ENCODE measurements at regions not wholly inside any gene's neighbourhood (a gene's known extent, or its start where the extent isn't known, plus 50 kb on each side); places are given as distances from the start of the nearest gene placed in this dataset.
"Not testable (repeated sequence)": the region's sequence is repeated elsewhere in the genome, so short reads cannot be mapped to it uniquely, and the experiment has no call there.

DNA sequence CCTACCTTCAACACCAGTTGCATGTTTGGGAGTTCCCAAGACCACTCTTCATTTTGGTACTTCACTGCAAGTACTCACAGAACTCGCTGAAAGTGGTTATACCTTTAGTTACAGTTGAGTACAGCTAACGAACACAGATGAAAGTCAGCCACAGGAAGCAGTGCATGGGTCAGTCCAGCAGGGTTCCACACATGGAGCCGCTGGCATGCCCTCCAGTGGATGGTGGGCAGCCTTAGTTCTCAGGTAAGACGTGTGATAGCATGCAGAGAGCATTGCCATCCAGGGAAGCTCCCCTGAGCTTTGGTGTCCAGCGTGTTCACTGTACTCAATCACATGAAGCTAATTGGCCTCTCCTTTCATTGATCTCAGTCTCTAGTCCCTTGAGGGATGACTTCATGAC lies 815.3 kb downstream of the RNF144A start:
- no peak for DNase-seq

DNA sequence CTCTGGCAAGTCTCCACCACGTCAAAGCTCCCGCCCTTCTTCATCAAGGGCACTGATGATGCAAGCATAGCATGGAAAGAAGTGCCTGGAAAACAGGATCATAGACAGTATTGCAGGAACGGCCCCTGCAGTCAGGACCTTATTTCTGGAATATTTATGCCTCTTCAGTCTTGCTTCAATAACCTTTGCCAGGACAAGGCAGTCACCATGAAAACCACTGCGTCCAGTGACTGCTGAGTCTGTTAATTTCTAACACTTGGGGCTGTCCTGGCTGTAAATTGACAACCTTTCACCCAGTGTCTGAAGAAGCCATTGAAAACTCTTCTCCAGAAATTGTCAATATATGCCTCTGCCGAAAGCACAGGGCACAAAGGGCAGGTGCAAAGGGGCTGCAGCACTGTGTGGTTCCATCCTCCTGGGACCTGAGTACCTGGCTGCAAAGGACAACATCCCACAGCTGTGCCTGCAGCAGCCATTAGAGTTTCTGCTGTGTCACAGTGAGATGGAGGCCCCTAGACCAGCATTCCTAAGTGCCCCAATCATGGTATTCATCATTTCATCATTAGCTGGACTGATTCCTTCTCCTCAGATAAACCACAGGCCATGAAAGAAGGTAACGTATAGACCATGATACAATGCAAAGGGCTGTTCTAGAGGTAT lies 819.6 kb downstream of the RNF144A start:
- DNase-seq = no peak

DNA sequence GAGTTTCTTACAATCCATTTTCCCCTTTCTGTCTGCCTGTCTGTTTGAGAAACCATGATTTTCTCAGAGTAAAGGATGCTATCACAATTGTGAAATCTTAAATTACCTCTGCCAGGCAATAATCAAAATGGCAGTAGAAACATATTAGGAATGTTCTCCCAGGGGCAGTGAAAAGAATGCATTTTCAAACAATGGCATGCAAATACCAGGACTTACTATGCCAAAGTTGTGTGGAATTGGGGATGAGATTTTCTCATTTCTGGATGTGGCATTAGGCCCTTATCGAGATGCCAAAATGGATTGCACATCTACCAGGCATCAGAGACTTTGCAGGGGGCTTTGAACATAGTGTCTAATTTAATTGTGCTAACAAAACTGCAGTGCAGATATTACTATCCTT lies 821.4 kb downstream of the RNF144A start:
- DNase-seq = no peak

DNA sequence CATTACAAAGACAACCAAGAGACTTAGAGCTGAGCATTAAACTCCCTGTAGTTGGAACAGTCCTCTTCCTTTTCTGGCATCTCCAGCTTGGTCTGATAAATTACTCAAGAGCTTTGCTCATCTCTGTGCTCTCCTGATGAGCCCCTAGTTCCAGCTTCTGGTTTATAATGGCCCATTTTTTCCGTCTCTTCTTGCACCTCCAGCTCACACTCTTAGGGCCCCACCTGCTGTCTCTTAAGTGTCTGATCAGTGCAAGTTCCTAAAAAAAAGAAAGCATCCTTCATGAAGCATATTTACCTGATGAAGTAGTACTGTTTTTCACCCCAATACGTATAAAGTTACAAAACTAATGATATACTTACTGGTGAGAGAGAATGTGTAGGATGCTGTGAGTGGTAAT lies 822.9 kb downstream of the RNF144A start:
- no peak for DNase-seq

DNA sequence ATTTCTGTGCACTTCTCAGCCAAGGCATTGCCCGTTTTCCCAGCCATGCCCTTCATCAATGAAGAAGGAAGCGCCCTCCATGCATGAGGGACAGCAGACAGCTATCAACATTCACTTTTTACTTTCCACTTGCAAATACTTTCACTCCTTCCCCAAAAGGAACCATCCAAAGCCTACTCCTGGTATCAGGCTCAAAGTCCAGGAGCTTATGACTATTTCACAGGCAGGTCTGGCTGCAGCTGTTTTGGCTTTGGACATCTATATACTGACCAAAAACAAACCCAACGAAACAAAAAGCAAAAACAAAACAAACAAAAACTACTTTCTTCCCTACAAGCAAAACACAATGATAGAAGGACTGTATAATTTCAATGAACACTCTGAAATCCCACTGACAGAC lies 825.1 kb downstream of the RNF144A start:
- no peak for DNase-seq

DNA sequence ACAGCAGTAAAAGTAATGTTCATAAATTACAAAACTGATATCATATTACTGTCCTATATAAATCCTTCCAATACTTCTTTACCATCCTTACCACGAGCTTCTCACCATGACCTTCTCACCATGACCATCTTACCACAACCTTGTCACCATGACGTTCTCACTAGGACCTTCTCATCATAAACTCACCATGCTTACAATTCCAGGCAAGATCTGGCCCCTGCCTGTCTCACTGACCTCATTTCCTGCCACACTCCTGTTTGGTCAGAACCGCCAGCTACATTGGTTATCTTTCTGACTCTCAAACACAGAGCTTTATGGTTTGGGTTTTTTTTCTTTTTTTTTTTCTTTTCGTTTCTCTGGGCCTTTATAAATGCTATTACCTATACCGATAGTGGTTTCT lies 827.6 kb downstream of the RNF144A start:
- DNase-seq = no peak

DNA sequence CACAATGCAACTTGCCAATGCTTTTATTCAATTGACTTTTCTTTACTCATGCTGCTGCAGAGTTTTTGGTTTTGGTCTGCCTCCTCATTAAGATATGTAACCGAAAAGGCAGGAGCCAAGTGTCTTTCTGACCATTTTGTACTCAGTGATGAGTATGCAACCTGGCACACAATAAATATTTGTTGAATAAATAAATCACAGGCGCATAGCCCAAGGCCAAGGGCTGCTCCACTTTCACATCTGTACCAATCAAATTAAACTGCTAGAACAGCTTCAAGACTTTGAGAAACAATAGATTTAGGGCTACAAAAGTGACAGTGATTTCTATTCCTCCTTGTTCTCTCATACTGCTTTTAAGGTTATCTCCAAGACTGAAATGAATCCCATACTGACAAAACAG lies 828.2 kb downstream of the RNF144A start:
- no peak for DNase-seq

DNA sequence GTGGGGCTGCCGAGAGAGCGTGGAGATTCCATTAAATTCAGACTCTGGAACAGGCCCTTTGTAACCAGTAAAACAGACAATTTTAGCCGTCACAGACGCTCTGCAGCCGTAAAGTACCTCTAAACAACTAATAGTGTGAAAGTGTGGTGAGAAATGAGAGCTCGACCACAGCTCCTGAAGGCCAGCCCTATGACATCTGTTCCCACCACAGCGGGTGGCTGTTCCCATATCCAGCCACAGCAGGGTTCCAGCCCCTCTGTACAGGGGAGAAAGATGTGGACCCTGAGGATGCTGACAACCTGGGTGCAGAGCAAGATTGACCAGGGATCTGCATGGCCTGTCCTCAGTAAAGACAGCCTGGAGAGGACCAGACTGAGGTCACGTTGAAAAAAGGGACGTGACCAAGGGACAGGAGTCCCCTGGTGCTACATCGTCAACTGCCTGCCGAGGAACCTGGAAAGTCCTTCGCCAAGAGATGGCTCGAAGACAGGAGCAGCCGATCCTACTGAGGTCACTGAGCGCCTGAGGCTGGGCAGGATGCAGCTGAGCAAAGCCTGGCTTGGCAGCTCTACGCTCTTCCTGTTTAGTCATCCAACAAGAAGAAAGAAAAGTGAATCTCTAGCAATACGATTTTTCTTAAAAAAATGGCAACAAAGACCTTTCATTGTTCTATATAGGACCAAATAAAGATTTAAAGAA lies 831.7 kb downstream of the RNF144A start:
- DNase-seq = no peak

DNA sequence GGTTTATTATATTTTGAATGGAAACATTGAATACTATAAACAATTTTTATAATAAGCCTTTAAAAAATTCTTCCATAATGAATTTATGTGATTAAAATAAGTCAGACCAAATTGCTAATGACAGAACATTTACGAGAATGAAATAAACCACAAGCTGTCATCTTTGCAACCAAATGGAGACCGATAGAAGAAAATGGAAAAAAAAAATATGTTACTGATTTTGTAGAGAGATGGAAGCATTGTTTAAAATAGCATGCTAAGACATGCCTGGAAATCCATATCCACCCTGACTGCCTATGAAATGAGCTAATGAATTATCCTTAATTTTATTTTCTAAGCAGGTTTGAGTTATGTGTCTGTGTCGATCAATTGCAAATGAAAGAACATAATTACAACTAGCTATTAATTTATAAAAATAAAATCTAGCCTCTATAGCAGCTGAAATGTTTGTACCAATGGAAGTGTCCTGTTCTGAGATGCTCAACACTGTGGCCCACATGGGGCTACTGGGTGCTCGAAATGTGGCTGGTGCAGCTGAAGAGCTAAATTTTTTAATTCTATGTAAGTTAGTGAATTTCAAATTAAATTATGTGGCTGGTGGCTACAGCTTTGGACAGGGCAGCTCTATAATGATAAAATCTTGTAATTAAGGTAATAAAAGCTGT lies 832.8 kb downstream of the RNF144A start:
- DNase-seq = no peak

DNA sequence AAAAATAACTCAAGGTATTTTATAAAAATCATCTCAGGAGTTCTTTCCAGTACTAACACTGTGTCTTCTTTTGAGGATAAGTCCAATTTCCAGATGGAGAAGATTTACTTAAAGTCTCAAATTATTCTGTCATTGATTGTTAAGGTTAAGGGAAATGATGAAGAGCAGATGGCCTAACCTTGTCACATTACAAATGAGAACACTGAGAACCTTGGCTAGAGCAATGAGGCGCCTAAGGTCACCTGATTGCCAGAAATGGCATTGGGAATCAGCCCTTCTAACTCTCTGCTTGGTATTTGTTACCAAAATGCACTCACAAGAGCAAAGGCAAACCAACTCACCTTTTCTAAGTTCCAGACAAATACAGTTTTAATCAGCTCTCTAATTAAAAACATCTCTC lies 835.1 kb downstream of the RNF144A start:
- DNase-seq = no peak

DNA sequence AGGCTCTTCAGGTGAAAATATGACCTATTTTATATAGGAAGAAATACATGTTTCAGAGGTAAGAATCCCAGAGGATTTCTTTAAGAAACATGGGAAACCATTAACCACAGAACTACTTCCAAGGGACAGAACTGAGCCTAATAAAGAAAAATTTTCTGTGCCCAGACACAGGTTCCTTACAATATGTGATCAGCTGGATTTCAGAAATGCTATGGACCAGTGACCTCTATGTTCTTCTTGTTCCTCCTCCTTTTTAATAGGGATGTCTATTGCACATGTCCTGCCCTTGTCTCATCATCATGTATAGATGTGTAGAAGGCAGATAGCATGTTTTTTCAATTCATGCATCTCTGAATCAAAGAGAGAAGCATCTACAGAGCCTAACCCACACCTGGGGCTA lies 836.6 kb downstream of the RNF144A start:
- no peak for DNase-seq

DNA sequence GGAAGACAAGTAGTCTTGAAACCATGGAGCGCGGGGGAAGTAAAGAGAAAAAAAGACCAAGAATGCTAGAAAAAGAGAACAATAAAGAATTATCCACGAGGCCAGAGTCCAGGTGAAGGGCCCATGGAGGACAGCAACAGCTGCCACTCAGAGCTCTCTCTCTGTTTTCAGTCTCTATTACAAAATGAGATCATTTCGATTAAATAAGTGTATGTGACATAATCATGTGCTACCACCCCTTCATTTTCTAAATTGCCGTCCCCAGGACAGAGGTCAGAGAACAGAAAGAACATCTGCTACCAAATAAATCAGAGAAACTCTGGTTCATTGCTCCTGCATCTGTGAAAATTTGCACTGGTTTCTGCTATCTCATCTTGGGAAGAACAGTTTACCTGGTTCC lies 838.7 kb downstream of the RNF144A start:
- no peak for DNase-seq

DNA sequence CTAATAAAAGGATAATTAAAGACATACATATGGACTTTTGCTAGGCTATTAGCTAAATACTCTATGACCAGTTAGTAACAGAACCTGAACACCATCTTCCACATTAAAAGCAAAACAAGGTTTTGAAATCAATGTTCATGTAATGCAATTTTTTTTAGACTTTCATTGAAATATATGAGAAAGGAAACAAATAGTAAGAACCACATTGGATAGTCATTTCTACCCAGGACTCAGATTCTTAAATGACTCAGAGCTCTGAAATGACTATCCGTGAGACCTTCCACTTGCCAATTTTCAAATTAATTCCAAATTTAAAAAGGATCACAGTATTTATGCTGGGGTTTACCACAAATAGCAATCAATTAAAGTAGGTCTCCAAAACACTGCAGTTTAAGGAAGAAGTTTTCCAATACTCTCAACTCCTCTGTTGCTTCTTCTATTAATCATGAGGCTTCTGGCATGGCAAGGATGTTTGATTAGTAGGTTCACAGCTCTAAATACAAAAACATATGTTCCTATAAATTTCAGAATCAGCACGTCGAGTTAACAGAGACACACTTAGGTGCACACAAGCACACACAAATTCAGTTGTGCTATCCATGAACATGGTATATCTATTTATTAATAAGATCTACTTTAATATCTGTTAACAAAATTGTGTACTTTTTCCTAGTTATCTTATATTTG lies 841.0 kb downstream of the RNF144A start:
- no peak for DNase-seq

DNA sequence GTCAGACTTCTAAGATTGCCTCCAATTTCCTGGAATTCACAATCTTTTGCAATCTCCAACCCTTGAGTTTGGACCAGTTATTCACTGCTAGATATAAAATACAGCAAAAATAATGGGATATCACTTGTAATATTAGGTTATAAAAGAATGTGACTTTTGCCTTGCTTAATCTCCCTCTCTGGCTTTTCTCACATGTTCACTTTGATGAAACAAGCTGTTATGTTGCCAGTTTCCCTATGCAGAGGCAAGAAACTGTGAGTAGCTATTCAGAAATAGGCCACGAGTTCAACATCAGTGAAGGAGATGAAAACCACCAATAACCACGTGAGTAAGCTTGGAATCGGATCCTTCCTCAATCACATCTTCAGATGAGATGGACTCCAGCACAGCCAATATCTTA lies 842.7 kb downstream of the RNF144A start:
- no peak for DNase-seq

DNA sequence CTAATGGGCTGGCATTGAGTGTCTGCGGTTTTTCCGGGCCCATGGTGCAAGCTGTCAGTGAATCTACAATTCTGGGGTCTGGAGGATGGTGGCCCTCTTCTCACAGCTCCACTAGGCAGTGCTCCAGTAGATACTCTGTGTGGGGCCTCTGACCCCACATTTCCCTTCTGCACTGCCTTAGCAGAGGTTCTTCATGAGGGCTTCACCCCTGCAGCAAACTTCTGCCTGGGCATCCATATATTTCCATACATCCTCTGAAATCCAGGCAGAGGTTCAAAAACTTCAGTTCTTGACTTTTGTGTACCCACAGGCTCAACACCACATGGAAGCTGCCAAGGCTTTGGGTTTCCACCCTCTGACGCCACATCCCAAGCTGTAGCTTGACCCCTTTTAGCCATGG lies 846.2 kb downstream of the RNF144A start:
- not testable (repeated sequence) for DNase-seq

DNA sequence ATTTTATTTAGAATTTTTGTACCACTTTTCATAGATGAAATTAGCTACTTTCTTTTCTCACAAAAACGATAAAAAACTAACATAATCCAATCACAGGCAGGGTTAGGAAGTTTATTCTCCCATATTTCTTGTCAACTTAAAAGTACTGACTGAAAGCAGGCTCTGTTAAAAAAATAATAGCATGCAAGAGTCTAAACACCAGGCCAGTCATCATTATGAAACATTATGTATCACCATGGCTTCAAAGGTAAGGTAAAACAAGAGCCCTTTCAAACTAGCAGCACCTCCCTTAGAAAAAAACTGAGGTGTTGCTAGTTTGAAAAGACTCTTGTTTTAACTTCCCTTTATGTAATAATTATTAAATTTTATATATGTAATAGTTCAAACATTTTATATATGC lies 848.0 kb downstream of the RNF144A start:
- no peak for DNase-seq

DNA sequence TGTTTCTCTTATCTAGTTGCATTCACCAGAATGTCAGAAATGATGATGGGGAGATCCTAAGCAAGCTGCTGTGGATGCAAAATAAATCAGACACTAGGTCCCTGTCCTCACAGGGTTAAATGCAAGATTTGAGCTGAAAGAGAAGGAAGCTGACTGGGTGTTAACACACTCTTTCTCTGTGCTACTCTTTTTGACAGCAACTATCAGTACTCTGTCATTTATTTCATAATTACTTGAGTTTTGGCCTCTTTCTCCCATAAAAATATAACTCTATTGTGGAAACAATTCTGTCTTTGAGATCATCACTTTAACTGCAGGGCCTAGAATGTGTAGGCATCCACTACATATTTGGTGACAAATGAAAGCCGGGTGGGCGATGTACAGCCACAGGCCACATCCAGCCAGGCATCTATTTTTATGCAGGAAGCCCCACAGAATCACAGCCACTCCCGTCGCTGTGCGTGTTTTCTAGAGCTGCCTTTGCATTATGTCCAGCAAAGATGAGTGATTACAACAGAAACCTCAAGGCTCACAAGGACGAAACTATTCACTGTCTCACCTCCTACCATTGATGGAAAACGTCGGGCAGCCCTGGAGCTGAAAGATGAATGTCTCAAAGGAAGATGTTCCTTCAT lies 849.0 kb downstream of the RNF144A start:
- no peak for DNase-seq

DNA sequence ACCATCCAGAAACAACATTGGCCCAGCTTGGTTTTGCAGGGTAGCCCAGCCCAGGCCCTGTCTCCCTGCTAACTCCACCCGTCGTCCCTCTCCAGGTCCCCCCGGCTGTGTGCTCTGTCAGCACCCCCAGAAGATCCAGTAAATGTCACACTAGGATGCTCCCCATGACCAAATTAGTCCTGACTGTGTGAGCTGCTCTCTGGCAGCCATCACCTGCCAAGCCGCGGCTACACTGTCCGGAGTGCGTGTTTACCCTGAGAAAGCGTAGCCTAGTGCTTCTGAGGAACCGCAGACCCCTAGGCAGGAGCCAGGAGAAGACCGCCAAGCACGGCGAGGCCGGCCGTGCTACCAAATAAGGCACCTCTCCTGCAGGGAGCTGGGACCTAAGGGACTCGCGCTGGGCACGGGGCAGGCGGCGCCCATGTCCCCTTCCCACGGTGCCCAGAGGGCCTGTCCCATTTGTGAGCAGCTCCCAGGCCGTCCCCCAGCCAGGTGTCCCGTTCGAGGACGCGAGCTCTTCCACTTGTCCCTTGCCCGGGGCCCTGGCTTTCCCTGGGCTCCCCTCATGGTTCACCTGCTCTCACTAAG lies 849.9 kb downstream of the RNF144A start:
- DNase-seq = no peak

DNA sequence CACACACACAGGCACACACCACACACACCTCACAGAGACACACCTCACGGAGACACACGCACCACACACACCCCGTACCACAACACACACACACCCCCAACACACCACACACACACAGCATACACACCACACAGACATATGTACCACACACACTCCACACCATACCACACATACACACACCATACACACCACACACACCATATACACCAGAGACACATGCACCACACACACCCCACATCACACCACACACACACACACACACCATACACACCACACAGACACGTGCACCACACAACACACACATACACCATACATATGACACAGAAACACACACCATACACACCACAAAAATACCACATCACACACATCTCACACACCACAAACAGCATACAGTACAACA lies 850.7 kb downstream of the RNF144A start:
- DNase-seq = no peak

DNA sequence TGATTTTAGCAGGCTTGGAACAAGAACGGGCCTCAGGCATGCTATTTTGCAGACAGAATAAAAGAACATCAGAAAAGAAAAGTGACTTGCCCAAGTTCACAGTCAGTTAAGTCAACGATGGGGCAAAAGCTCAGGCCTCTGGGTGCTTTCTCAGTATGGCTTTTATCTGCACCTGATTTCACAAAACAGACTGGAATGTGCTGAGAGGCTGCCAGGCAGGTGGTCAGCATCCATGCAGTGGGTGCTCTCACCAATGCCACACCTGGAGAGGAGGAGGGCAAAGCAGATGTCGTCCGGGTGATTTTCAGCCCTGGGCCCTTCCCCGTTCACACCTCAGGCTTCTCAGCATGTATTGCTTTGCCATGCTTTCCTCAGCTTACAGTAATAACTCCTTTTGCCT lies 854.6 kb downstream of the RNF144A start:
- no peak for DNase-seq

DNA sequence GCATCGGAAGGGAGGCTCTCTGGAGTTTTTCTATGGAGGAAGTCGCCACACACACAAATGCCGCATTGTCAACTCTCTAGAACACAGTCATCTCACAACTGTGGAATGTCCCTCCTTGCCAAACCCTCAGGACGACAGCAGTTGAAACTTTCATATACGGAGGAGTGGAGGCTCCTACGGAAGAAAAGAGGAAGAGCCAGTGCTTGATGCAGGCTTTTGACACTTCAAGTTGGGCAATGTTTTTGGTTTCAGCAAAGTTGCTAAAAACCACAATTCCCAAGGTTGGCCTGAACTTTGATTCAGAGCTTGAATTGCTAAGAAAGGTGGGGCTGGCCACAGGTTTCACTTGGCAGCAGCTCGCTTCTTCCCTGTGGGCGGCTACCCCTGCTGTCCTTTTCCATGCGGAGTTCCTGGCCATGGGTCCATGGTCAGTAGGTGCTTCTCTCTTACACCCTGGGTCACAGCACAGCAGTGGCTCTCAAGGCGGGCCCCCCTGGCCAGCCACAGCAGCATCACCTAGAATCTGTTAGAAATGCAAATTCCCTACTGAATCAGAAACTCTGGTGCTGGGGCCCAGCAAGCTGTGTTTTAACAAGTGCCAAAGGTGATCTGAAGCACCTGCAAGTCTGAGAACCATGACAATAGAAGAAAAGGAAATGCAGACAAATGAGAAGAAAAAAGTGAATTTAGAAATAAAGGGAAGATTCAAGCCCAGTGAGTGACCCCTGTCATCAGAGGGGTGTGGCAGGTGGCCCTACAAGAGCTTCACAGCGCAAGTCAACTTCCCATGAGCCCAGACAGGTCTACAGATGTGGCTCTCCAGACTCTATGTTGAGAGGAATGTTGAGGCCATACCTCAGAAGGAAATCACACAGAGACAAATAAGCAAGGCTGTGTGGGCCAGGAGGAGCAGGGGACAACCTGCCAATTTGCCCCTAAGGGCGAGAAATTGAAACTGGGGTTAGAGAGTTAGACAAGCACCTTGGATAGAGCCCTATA lies 856.4 kb downstream of the RNF144A start:
- DNase-seq = no peak

DNA sequence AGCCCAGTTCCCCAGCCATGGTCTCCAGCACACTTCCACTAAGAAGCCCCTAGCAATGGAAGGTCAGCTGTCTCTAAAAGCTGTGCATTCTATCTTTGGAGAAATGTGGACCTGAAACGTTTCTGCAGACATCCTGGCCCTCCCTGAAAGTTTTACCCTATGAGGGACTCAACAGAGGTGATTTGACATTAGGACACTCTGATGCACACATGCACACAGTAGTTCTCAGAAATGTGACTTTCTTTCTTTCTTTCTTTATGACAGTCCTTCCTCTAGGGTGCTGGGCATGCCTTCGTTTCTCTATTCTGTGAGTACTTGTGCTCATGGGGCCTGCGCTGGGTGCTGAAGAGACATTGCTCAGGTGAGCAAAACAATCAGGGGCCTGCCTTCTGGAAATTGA lies 857.3 kb downstream of the RNF144A start:
- no peak for DNase-seq
